ENCODE measurements at regions not wholly inside any gene's neighbourhood (a gene's known extent, or its start where the extent isn't known, plus 50 kb on each side); places are given as distances from the start of the nearest gene placed in this dataset.
A peak's percentile ranks its signal among the peaks of the same experiment; 100 is the strongest.

- TF ChIP-seq CTCF (IDR thresholded peaks at IDR 0.05) (no peak), POLR2A (IDR thresholded peaks at IDR 0.05) (no peak)
- no peak overlapping the region for H3K27ac ChIP-seq
- H3K27me3 ChIP-seq = no peaks in the 10 kb centered on the region
- intact Hi-C loops (cut with DNase I) = no loop called here
- no peaks in the 10 kb centered on the region for H3K9me3 ChIP-seq
- WGBS, 4 donors = 86 to 96% (median 94%) methylated on average over 7 to 8 of the region's 8 CpGs
- H3K4me1 ChIP-seq = peaks cover 0 to 43% (median 8%) of the 10 kb centered on the region in 12 donors
- no peak overlapping the region for H3K4me3 ChIP-seq
- no peak for DNase-seq
- no peak for ATAC-seq
- H3K36me3 ChIP-seq = no peaks in the 10 kb centered on the region
Measured at GRCh38 chr10:110394296-110394695, 89.6 kb upstream of the SMNDC1 start.

GRCh38 chr10:110394898-110395297 is 90.2 kb upstream of the SMNDC1 start:
- ATAC-seq (no peak), DNase-seq (no peak)
- TF ChIP-seq CTCF (IDR thresholded peaks at IDR 0.05) = no peak
- no peak for TF ChIP-seq POLR2A (IDR thresholded peaks at IDR 0.05)
- Histone ChIP-seq H3K4me1 (peaks cover 0 to 42% (median 9%) of the 10 kb centered on the region in 12 donors), H3K27me3 (no peaks in the 10 kb centered on the region), H3K27ac (no peak overlapping the region), H3K4me3 (no peak overlapping the region), H3K9me3 (no peaks in the 10 kb centered on the region), H3K36me3 (no peaks in the 10 kb centered on the region)
- 96 to 98% (median 97%) methylated on average over 6 of the region's 6 CpGs for WGBS, 4 donors
- intact Hi-C loops (cut with DNase I) = no loop called here

GRCh38 chr10:110395350-110396283 is 90.9 kb upstream of the SMNDC1 start:
- 43 to 54% (median 49%) methylated on average over 11 of the region's 11 CpGs for WGBS, 4 donors
- no peaks in the 10 kb centered on the region for H3K36me3 ChIP-seq
- H3K27ac ChIP-seq = peak overlapping the region in 3 of 12 donors; percentile 39 to 55 (median 55)
- ATAC-seq (peak; percentile 16 to 83 (median 62)), DNase-seq (peak in 1 of 5 donors; percentile 39)
- intact Hi-C loops (cut with DNase I) = no loop called here
- H3K4me1 ChIP-seq = peaks cover 0 to 42% (median 9%) of the 10 kb centered on the region in 12 donors
- H3K27me3 ChIP-seq = no peaks in the 10 kb centered on the region
- TF ChIP-seq CTCF (IDR thresholded peaks at IDR 0.05) (no peak), POLR2A (IDR thresholded peaks at IDR 0.05) (no peak)
- no peaks in the 10 kb centered on the region for H3K9me3 ChIP-seq
- no peak overlapping the region for H3K4me3 ChIP-seq

GRCh38 chr10:110396284-110396651 is 91.5 kb upstream of the SMNDC1 start:
- intact Hi-C loops (cut with DNase I) = no loop called here
- Histone ChIP-seq H3K9me3 (no peaks in the 10 kb centered on the region), H3K4me1 (peaks cover 0 to 42% (median 9%) of the 10 kb centered on the region in 12 donors), H3K27me3 (no peaks in the 10 kb centered on the region), H3K36me3 (no peaks in the 10 kb centered on the region), H3K4me3 (no peak overlapping the region), H3K27ac (peak overlapping the region in 3 of 12 donors; percentile 2 to 55 (median 55))
- WGBS, 4 donors = 88 to 100% (median 96%) methylated on average over 1 of the region's 1 CpG
- TF ChIP-seq POLR2A (IDR thresholded peaks at IDR 0.05) (no peak), CTCF (IDR thresholded peaks at IDR 0.05) (no peak)
- ATAC-seq = no peak
- DNase-seq = no peak
